ENCODE measurements at regions not wholly inside any gene's neighbourhood (a gene's known extent, or its start where the extent isn't known, plus 50 kb on each side); places are given as distances from the start of the nearest gene placed in this dataset.
"Not testable (repeated sequence)": the region's sequence is repeated elsewhere in the genome, so short reads cannot be mapped to it uniquely, and the experiment has no call there.

DNA sequence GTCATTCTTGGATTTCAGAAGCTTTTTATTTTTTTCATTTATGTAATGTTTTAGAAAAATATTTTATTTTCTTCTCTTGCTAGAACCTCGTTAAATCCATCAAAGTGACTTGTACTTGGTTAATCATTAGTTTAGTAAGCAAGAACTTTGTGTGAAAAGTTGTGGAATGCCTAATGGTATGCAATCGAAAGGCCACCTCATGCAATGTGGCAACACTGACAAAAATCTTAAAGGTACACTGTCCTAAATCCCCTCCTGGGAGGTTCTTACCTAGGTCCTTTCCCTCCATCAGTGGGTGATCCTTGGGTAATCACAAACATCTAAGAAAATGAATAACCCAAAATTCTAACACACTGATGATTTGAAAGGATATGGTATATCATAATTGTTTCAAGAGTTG, 304.2 kb downstream of the DNAH5 start:
- no peak for DNase-seq (ENCODE audit: low read depth in 3 of 3, low spot score in 2 of 3)

- DNase-seq (ENCODE audit: low read depth in 3 of 3, low spot score in 2 of 3) = no peak
Measured at GRCh38 chr5:13632676-13633075, 311.8 kb downstream of the DNAH5 start.

GRCh38 chr5:13629218-13629617, 315.3 kb downstream of the DNAH5 start:
- DNase-seq (ENCODE audit: low read depth in 3 of 3, low spot score in 2 of 3) = no peak

DNA sequence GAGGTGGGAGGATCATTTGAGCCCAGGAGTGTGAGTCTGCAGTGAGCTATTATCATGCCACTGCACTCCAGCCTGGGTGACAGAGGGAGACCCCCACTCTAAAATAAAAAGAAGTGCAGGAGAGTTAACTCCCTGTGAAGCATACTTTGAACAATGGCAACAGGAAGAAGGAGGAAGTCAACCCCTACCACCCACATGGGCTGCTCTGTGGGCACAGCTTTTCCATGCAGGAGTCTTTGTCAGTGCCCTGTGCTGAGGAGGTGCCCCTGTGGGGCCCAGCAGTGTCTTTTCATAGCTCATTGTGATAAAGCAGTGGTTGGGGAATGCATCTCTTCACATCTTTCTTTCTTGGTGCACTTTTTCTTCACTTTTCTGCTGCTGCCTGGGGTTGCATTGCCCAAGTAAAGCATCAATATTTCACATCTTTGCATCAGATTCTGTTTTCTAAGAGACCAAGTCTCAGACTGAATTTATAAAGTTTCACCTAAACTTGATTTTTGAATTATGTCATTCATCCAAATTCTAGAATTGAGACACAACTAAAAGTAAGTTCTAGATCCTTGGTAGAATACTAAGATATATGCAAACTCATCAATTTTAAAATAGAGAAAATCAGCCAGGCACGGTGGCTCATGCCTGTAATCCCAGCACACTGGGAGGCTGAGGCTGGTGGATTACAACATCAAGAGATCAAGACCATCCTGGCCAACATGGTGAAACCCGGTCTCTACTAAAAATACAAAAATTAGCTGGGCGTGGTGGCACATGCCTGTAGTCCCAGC, 316.6 kb downstream of the DNAH5 start:
- DNase-seq (ENCODE audit: low read depth in 3 of 3, low spot score in 2 of 3) = no peak

DNA sequence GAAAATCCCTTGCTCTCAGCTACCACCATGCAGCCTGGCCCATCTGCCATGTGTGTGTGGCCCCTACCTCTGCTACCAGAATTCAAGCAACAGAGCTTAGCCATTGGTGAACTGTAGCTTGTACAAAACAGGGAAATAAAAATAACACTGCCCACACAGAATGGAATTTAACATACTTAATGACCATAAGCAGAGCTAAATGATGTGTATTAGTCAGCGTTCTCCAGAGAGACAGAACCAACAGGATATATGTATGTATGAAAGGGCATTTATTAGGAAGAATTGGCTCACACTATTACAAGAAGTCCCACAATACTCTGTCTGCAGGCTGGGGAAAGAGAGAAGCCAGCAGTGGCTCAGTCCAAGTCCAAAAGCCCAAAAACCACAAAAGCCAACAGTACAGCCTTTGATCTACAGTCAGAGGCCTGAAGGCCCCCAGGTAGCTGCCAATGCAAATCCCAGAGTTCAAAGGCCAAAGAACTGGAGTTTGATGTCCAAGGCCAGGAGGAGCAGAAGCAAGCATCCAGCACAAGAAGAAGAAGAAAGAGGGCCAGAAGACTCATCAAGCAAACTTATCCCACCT, 318.8 kb downstream of the DNAH5 start:
- no peak for DNase-seq (ENCODE audit: low read depth in 3 of 3, low spot score in 2 of 3)

DNA sequence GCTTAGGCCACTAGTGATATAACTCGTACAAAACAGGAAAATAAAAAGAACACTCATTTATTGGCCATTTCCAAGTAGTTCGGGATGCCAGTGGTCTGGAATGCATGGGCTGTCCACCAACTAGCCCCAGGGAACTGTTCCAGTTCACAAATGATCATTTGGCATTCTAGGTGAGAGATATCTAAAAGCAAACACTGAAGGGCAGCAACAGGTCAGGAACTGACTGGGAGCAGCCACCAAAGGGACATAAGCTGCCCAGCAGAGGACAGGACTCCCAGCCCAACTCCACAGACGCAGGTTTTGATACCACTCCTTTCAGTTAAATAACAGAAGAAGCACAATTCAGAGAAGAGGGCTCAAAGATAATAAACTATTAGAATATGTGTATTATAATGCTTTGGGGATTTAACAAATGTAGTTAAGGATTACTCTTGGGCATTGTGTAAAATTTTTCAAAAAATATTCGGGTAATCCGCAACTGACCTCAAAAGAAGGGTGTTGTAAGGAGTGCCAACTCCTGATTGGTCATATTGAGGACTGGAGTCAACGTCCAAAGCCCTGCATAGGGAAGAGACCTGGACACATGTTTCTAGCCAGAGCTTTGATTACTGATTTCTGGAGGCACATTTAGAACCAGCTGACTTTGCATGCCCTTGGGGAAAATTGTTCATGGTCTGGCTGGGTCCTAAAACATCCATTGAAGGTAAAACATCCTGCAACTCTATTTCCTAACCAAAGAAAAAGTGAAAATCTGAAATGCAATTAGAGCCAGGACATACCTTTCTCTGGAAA, 320.0 kb downstream of the DNAH5 start:
- DNase-seq (ENCODE audit: low read depth in 3 of 3, low spot score in 2 of 3) = no peak

- no peak for DNase-seq (ENCODE audit: low read depth in 3 of 3, low spot score in 2 of 3)
Measured at GRCh38 chr5:13613621-13614020, 330.9 kb downstream of the DNAH5 start.

- DNase-seq (ENCODE audit: low read depth in 3 of 3, low spot score in 2 of 3) = no peak
Measured at GRCh38 chr5:13611604-13612003, 332.9 kb downstream of the DNAH5 start.

DNA sequence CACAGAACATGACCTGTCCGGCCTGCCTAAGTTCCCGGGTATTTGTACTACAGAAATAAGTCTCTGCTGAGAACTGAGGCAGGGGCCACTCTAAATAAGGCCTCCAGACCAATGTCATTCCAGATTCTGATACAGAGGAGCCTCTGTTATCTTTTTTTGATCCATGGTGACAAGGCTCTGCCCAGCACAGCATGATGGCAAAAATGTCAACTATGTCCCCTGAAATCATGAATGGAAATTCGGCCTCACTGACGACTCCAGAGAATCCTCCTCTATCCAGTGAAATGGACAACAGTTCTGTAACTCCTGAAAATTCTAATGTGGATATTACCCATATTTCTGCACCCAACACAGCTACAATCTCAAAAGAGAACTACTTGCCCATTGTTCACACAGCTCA, 335.0 kb downstream of the DNAH5 start:
- no peak for DNase-seq (ENCODE audit: low read depth in 3 of 3, low spot score in 2 of 3)

GRCh38 chr5:13606051-13606450, 338.4 kb downstream of the DNAH5 start:
- no peak for DNase-seq (ENCODE audit: low read depth in 3 of 3, low spot score in 2 of 3)

- no peak for DNase-seq (ENCODE audit: low read depth in 3 of 3, low spot score in 2 of 3)
Measured at GRCh38 chr5:13601112-13601511, 343.4 kb downstream of the DNAH5 start.

DNA sequence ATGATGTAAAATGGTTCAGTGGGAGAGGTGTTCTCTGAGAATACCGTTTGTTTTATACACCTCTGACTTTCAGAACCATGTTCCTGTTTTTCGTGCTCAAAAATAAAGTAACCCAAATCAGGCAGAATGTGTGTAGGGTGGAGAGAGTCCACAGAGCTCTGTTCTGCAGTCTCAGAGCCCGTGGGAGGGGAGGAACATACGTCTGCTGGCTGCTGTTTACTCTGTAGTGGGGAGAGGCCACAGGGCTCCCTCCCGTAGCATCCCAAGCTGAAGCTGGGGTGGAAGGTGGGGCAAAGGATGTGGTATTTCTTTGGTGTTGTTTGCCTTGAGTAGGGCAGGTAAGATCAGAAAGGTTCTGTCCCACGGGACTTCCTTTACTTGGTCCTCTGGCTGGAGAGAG, 348.5 kb downstream of the DNAH5 start:
- no peak for DNase-seq (ENCODE audit: low read depth in 3 of 3, low spot score in 2 of 3)

- no peak for DNase-seq (ENCODE audit: low read depth in 3 of 3, low spot score in 2 of 3)
Measured at GRCh38 chr5:13591621-13592020, 352.9 kb downstream of the DNAH5 start.

DNA sequence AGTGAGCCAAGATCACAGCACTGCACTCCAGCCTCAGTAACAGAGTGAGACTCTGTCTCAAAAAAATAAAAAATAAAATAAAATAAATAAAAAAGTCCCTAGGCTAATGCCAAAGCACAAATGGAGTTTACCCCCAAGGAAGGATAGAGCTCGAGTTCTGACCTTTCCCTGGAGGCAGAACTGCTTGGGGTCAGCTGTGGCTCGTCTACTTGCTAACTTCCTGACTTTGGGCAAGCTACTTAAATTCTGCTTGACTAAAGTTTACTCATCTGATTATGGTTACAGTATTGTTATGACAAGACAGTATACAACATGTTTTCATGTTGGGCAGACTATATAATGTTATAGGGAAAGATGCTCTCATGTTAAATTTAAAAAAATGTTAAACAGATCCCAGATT, 359.2 kb downstream of the DNAH5 start:
- no peak for DNase-seq (ENCODE audit: low read depth in 3 of 3, low spot score in 2 of 3)

DNA sequence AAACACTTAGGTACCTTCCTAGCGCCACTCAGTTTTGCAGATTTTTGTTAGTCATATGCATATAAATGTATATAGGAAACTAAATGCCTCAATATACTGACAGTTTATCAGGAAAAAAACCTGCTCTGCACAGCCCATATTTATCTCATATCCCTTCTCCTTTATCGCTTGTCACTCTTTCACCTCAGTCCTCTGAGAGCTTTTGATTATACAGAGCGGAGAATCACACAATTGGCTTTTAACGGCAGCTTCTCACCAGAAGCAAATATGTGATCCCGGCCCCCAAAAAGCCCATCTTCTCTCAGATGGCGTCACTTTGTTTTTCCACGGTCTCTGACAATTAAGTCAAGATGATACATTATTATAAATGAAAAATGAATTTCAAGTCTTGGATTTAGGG, 362.6 kb downstream of the DNAH5 start:
- no peak for DNase-seq (ENCODE audit: low read depth in 3 of 3, low spot score in 2 of 3)

- no peak for DNase-seq (ENCODE audit: low read depth in 3 of 3, low spot score in 2 of 3)
Measured at GRCh38 chr5:13581132-13581531, 363.4 kb downstream of the DNAH5 start.

GRCh38 chr5:13580058-13580457, 364.4 kb downstream of the DNAH5 start:
- DNase-seq (ENCODE audit: low read depth in 3 of 3, low spot score in 2 of 3) = no peak

- DNase-seq (ENCODE audit: low read depth in 3 of 3, low spot score in 2 of 3) = not testable (repeated sequence)
Measured at GRCh38 chr5:13579091-13579490, 365.4 kb downstream of the DNAH5 start.

DNA sequence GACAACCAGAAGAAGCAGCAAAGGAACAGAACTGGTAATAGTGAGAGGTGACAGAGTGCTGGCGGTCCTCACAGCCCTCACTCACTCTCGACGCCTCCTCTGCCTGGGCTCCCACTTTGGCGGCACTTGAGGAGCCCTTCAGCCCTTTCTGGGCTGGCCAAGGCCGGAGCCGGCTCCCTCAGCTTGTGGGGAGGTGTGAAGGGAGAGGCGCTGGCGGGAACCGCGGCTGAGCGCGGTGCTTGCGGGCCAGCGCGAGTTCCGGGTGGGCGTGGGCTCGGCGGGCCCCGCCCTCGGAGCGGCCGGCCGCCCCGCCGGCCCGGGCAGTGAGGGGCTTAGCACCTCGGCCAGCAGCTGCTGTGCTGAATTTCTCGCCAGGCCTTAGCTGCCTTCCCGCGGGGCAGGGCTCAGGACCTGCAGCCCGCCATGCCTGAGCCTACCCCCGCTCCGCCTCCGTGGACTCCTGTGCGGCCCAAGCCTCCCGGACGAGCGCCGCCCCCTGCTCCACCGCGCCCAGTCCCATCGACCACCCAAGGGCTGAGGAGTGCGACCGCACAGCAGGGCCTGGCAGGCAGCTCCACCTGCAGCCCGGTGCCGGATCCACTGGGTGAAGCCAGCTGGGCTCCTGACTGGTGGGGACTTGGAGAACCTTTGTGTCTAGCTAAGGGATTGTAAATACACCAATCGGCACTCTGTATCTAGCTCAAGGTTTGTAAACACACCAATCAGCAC, 366.0 kb downstream of the DNAH5 start:
- not testable (repeated sequence) for DNase-seq (ENCODE audit: low read depth in 3 of 3, low spot score in 2 of 3)

- DNase-seq (ENCODE audit: low read depth in 3 of 3, low spot score in 2 of 3) = no peak
Measured at GRCh38 chr5:13574574-13574973, 369.9 kb downstream of the DNAH5 start.

DNA sequence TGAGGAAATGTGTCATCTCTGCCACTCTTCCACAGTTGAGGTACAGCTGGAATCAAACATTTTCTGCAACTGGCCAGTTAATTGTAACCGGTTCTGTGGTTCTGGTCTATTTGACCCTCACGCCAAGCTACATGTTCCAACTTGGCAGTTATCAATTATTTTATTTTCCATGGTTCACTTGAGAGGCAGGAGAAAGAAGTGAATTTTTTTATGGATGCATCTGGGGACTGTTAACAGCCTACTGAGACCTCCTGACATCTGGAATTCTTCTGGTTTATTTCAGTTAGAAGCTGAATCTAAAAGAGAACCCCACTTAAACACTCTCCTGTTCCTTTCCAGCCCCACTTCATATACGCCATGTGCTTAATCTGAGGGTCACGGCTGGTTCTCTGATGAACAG, 372.3 kb downstream of the DNAH5 start:
- DNase-seq (ENCODE audit: low read depth in 3 of 3, low spot score in 2 of 3) = no peak

Data from right renal cortex interstitium (tissue), 3 donors.